NCI-H2227 (cell line): ENCODE measurements at regions not wholly inside any gene's neighbourhood (a gene's known extent, or its start where the extent isn't known, plus 50 kb on each side); places are given as distances from the start of the nearest gene placed in this dataset.
"Not testable (repeated sequence)": the region's sequence is repeated elsewhere in the genome, so short reads cannot be mapped to it uniquely, and the experiment has no call there.

Experiments
- DNase-seq: peaks from one replicate; lab custom pipeline; 2025; ENCODE audit not compliant: unreplicated experiment; lab: John Stamatoyannopoulos, UW

- DNase-seq = not testable (repeated sequence)
Measured at GRCh38 chr1:148279002-148279542, 127.0 kb upstream of the NBPF11 start.

- DNase-seq = not testable (repeated sequence)
Measured at GRCh38 chr1:148277865-148278279, 125.8 kb upstream of the NBPF11 start.

GRCh38 chr1:148267066-148267465 lies 115.0 kb upstream of the NBPF11 start:
- not testable (repeated sequence) for DNase-seq

GRCh38 chr1:148264374-148265276 lies 112.5 kb upstream of the NBPF11 start:
- peak; percentile 5 for DNase-seq

GRCh38 chr1:148263906-148264255 lies 111.8 kb upstream of the NBPF11 start:
- no peak for DNase-seq

GRCh38 chr1:148263128-148263905 lies 111.2 kb upstream of the NBPF11 start:
- peak; percentile 42 for DNase-seq

GRCh38 chr1:148261684-148262083 lies 109.6 kb upstream of the NBPF11 start:
- not testable (repeated sequence) for DNase-seq

GRCh38 chr1:148257886-148258285 lies 105.8 kb upstream of the NBPF11 start:
- not testable (repeated sequence) for DNase-seq

GRCh38 chr1:148254611-148255429 lies 102.7 kb upstream of the NBPF11 start:
- DNase-seq = not testable (repeated sequence)

- not testable (repeated sequence) for DNase-seq
Measured at GRCh38 chr1:148253808-148254207, 101.7 kb upstream of the NBPF11 start.

- DNase-seq = not testable (repeated sequence)
Measured at GRCh38 chr1:148248798-148249197, 96.7 kb upstream of the NBPF11 start.

GRCh38 chr1:148246258-148246861 lies 94.3 kb upstream of the NBPF11 start:
- not testable (repeated sequence) for DNase-seq

- not testable (repeated sequence) for DNase-seq
Measured at GRCh38 chr1:148245843-148246242, 93.8 kb upstream of the NBPF11 start.

GRCh38 chr1:148245443-148245842 lies 93.4 kb upstream of the NBPF11 start:
- DNase-seq = not testable (repeated sequence)

GRCh38 chr1:148233250-148233649 lies 81.2 kb upstream of the NBPF11 start:
- DNase-seq = not testable (repeated sequence)

GRCh38 chr1:148228846-148229245 lies 76.8 kb upstream of the NBPF11 start:
- DNase-seq = not testable (repeated sequence)

GRCh38 chr1:148222399-148223159 lies 70.5 kb upstream of the NBPF11 start:
- not testable (repeated sequence) for DNase-seq

- not testable (repeated sequence) for DNase-seq
Measured at GRCh38 chr1:148221593-148221992, 69.5 kb upstream of the NBPF11 start.

- DNase-seq = not testable (repeated sequence)
Measured at GRCh38 chr1:148219229-148219628, 67.1 kb upstream of the NBPF11 start.
